ENCODE measurements at regions not wholly inside any gene's neighbourhood (a gene's known extent, or its start where the extent isn't known, plus 50 kb on each side); places are given as distances from the start of the nearest gene placed in this dataset.

- Mint-ChIP-seq H3K9me3 (no peaks in the 10 kb centered on the region), H3K27ac (no peak overlapping the region), H3K4me1 (peaks cover 18% of the 10 kb centered on the region), H3K4me3 (no peak overlapping the region), H3K36me3 (no peaks in the 10 kb centered on the region), H3K27me3 (ENCODE audit: low read depth) (no peaks in the 10 kb centered on the region)
- POLR2A ChIA-PET, result no interaction called here
- DNase-seq (ENCODE audit: low spot score) (no peak), ATAC-seq (peak; percentile 49; the same call in 1 of the 2 replicates)
- TF ChIP-seq NR1H2 (CRISPR knock-in tag; IDR thresholded peaks at IDR 0.05) (no peak), FOXK1 (CRISPR knock-in tag; IDR thresholded peaks at IDR 0.05) (no peak), CBFB (CRISPR knock-in tag; IDR thresholded peaks at IDR 0.05; ENCODE audit: low read depth) (no peak), SOX15 (CRISPR knock-in tag; IDR thresholded peaks at IDR 0.05) (no peak), ZNF532 (CRISPR knock-in tag; IDR thresholded peaks at IDR 0.05; ENCODE audit: borderline replicate concordance) (no peak), ZNF423 (CRISPR knock-in tag; IDR thresholded peaks at IDR 0.05) (no peak)
- CTCF ChIA-PET, result no interaction called here
These were observed 276.0 kb upstream of the TTC14 start for GRCh38 chr3:180325958-180326357.

GRCh38 chr3:180329187-180329586 is 272.8 kb upstream of the TTC14 start:
- Mint-ChIP-seq H3K27ac (no peak overlapping the region), H3K9me3 (peaks cover 8% of the 10 kb centered on the region), H3K4me3 (no peak overlapping the region), H3K36me3 (no peaks in the 10 kb centered on the region), H3K4me1 (peaks cover 18% of the 10 kb centered on the region), H3K27me3 (ENCODE audit: low read depth) (no peaks in the 10 kb centered on the region)
- DNase-seq (ENCODE audit: low spot score) (no peak), ATAC-seq (peak; percentile 34; the same call in 1 of the 2 replicates)
- ChIA-PET CTCF (no interaction called here), POLR2A (no interaction called here)
- TF ChIP-seq AFF4 (CRISPR knock-in tag; IDR thresholded peaks at IDR 0.05; ENCODE audit: borderline replicate concordance) (no peak), CDX4 (CRISPR knock-in tag; IDR thresholded peaks at IDR 0.05; ENCODE audit: borderline replicate concordance) (no peak), ERG (CRISPR knock-in tag; IDR thresholded peaks at IDR 0.05) (no peak), ATF3 (CRISPR knock-in tag; conservative IDR thresholded peaks at IDR 0.05) (no peak), ZMAT4 (CRISPR knock-in tag; IDR thresholded peaks at IDR 0.05) (no peak), STAT6 (CRISPR knock-in tag; conservative IDR thresholded peaks at IDR 0.05; ENCODE audit: low read depth) (no peak), ELF4 (CRISPR knock-in tag; IDR thresholded peaks at IDR 0.05; ENCODE audit: low read depth) (no peak), HMGXB4 (CRISPR knock-in tag; IDR thresholded peaks at IDR 0.05) (no peak), ZNF317 (CRISPR knock-in tag; IDR thresholded peaks at IDR 0.05; ENCODE audit: borderline replicate concordance, low read depth) (no peak), ZNF263 (CRISPR knock-in tag; IDR thresholded peaks at IDR 0.05; ENCODE audit: low read depth) (no peak), SOX15 (CRISPR knock-in tag; IDR thresholded peaks at IDR 0.05) (no peak), CREM (CRISPR knock-in tag; IDR thresholded peaks at IDR 0.05) (no peak), JUN (CRISPR knock-in tag; IDR thresholded peaks at IDR 0.05) (no peak), MAX (CRISPR knock-in tag; IDR thresholded peaks at IDR 0.05) (no peak)

All from WTC11 (cell line).